Hindlimb muscle (tissue), 1 donor: ENCODE measurements at regions not wholly inside any gene's neighbourhood (a gene's known extent, or its start where the extent isn't known, plus 50 kb on each side); places are given as distances from the start of the nearest gene placed in this dataset.

Experiments used
- DNase-seq: peaks from one replicate; pipeline ENCODE4 v3.0.0-alpha.2; 2013

DNA sequence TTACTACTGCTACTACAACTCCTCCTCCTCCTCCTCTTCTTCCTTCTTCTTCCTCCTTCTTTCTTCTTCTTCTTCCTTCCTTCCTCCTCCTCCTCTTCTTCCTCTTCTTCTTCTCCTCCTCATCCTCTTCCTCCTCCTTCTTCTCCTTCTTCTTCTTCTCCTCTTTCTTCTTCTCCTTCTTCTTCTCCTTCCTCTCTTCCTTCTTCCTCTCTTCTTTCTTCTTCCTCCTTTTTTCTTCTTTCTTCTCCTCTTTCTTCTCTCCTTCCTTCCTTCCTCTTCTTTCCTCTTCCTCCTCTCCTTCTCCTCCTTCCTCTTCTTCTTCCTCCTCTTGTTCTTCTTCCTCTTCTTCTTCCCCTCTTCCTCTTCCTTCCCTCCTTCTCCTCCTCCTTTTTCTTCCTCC, 94.7 kb upstream of the MYO16 start:
- no peak for DNase-seq

DNA sequence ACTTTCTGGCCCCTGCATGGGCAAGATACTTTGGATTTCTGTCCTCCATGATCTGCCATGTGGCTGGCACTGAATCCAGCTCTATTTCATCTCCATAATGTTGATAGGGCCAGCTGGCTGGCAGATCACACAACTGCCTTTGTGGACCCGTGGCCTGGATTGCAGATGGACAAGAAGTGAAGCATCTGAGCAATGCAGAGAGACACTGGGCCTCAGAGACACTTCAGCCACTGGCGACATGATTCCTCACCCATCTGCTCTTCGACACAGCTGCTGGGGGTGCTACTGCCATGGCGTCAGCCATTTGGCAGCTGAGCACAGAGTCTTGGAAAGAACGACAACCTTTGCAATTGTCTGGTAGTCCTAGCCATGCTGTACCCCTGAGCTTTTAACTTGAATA, 79.5 kb upstream of the MYO16 start:
- peak; percentile 8 for DNase-seq

DNA sequence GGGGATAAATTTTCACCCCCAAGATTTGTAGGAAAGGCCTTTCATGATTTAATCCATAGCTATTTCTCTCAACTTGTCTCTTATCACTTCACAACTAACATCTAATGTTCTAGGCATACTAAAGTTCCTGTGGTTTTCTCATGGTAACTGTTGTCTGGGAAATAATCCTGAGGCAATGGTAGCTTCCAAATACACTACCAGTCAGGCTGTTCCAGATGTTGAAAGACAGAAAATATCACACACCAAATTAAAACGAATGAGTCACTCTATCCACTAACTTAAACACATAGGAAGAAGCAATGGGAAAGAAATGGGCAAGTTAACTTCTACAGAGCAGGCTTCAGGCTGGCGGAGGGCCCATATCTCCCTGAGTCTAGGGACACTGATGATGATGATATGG, 77.7 kb upstream of the MYO16 start:
- DNase-seq, result no peak

DNA sequence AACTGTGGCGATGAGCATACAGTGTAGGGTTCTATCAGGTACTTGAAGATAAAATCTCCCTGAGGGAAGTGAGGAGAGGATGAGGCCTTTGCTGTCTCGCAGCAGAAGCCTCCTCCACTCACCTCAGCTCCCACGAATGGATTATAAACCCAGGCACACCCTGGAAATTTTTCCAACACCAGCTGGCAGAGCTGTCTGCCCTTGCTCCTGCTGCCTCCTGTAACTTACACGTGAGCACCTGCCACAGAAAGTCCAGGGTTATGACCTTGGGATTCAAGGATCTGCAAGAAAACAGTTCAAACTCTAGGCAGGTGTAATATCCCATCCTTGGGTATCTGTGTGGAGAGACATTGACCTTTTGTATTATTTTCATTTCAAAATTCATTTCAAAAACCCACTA, 70.9 kb upstream of the MYO16 start:
- DNase-seq, result no peak

DNA sequence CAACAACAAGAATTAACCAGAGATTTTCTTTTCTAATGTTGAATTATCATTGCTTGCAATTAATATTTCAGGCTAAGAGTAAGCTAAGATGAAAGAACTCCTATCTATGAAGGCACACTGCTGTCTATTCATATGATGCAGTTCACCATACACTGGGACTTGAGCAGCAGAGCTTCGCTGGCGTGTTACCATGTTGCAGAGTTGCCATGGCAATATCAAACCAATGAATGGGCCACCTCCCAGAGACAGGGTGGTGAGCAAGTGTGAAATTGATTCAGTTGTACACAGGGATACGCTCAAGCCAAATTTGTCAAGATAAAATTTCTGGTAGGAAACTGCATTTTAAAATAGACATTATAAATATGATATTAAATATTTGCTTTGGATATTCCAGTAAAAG, 69.3 kb upstream of the MYO16 start:
- no peak for DNase-seq

DNA sequence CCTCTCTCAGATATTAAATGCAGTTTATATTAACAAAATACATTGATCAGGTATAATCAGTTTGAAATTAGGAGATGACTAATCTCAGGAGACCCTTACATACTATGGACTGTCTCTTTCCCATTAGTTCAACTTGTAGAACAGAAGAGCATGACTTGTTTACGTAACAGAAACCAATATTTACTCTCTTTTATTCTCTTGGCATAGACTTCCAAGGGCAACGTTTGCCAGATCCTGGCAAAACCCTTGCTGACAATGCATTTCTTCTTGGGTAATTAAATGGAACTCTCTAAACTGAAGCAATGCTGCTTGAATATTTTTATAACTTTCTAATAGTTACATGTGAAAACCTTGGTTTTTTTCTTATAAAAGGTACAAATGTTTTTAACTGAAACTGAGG, 68.3 kb upstream of the MYO16 start:
- DNase-seq, result no peak

DNA sequence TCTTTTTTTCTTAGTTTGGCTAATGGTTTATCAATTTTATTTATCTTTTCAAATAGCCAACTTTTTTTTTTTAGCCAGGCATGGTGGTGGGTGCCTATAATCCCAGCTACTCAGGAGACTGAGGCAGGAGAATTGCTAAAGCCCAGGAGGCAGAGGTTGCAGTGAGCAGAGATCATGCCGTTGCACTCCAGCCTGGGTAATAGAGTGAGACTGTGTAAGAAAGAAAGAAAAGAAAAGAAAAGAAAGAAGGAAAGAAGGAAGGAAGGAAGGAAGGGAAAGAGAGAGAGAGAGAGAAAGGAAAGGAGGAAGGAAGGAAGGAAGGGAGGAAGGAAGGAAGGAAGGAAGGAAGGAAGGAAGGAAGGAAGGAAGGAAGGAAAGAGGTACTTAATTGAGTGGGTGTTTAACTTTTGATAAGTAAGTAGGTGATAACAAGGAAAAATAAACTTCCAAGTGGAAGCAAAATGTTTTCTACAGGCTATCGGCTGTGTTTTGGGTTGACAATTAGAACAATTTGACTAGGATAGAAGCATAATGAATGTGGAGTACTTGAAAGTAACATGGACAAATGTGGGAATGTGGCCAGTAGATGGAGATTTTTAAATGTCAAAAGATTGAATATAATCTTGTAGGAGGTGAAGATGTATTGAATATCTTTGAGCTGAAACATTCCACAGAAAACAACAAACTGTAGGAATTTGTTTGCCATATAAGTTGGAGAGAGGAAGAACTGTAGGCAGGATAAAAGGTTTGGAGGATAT, 62.8 kb upstream of the MYO16 start:
- DNase-seq, result no peak

DNA sequence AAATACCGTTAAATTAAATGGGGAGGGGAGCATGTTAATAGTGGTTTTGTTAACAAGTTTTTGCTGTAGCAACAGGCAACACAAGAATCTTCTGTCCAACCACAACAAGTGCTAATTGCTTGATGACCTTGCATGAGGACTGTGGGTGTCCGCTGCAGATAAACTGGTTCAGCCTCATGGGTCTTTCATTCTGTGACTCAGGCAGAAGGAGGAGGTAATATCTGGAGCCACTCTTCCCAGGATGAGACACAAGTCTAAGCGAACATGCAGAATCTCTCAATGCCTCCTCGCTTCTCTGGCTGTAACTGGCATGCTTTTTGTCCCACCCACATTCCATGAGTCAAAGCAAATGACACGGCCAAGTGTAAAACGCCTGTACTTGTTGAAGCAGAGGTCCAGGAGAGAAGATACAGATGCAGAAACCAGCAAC, 56.6 kb upstream of the MYO16 start:
- no peak for DNase-seq

DNA sequence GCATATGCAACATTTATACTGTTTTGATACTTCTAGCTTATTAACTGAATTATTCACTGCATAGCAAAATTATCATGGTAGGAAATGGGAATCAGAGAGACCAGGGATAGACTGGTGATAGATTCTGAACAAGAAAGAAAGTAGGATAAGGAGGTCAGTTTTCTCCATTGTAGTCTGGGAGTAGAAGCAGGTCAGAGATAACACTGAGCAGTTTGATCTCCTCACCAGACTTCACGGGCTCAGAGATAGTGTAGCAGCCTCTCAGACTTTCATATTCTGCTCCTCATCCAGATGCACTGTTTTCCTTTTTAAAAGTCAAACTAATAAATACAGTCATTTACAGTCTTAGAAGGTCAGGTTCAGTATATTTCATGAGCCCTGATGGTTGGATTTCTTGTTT, 56.0 kb upstream of the MYO16 start:
- no peak for DNase-seq

DNA sequence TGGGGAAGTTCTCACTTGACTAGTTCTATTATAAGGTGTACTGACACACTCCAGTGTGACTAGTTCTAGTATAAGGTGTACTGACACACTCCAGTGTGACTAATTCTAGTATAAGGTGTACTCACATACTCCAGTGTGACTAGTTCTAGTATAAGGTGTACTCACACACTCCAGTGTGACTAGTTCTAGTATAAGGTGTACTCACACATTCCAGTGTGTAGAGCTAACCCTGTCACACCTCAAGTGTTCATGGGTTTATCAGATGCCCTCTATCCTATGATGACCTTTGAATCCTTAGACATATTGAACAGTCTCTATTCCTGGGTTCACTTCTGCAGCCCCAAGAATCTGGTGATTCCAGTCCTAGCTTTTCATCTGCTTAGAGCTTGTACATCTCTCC, 54.6 kb upstream of the MYO16 start:
- no peak for DNase-seq

DNA sequence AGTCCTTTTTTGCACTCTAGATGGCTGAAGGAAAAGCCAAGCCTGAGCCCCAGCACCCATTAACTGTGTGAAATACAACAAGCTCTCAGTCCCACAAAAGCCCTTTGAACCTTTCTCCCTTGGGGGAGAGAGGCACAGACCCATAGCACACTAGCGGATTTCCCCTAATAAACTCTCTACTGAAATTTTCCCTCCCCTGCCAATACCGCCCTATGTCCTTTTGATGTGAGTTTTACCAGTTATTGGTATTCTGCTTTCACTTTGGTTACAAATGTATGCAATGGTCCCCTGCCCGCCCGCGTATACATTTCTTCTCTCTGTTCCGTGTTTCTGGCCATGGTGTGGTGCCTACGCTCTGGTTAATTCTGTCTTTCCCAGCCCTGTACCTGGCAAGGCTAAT, 54.0 kb upstream of the MYO16 start:
- DNase-seq, result no peak
